ENCODE measurements at regions not wholly inside any gene's neighbourhood (a gene's known extent, or its start where the extent isn't known, plus 50 kb on each side); places are given as distances from the start of the nearest gene placed in this dataset.

DNA sequence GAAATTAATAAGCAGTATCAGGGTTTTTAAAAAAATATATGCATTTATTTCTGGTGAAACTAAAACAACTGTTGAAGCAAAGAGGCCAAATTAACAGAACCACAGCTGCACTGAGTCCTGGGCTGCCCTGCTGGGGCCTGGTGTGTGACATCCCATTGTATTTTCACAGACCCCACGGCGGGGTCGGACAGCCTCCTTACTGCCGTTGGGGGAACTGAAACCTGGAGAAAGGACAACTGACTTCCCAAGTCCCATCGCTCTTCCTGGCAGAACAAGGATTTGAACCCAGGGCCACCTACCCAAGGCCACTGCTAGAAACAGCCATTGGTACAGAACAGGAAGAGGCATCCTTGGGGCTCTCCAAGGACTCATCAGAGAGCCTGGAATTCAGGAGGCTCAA lies 114.8 kb upstream of the SFSWAP start:
- TF ChIP-seq CTCF (IDR thresholded peaks at IDR 0.05 in 4 of 5, conservative IDR thresholded peaks at IDR 0.05 in 1 of 5) (no peak), POLR2A (IDR thresholded peaks at IDR 0.05) (no peak)

Measured in gastrocnemius medialis (tissue), 4 donors.